ENCODE measurements at regions not wholly inside any gene's neighbourhood (a gene's known extent, or its start where the extent isn't known, plus 50 kb on each side); places are given as distances from the start of the nearest gene placed in this dataset.

DNA sequence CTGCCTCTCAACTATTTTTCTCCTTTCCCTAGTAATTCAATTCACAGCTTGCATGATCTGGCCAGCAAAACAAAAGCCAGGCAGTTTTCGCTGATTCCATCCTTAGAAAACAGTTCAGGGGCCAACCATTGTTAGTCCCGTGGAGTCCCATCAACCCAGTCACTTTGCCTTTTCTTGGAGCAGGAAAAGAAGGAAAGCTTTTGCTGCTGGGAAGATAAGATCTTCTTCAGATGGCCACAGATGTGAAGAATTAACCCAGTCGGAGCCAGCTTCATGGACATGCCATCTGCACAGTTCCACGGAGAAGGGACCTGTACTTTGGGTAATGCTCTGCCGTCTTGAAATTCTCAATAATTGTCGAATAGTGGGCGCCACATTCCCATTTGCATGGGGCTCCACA is 76.9 kb upstream of the TSHZ2 start:
- DNase-seq, result no peak
- H3K27ac ChIP-seq (ENCODE audit: insufficient read depth, low read length, poor library complexity, severe bottlenecking), result no peak overlapping the region
- H3K9me3 ChIP-seq (ENCODE audit: control insufficient read depth, low read length), result no peaks in the 10 kb centered on the region
- no peaks in the 10 kb centered on the region for H3K27me3 ChIP-seq (replicated peaks; ENCODE audit: control insufficient read depth, insufficient read depth, low read length, poor library complexity, severe bottlenecking)
- H3K36me3 ChIP-seq (ENCODE audit: control insufficient read depth, insufficient read depth, low read length), result no peaks in the 10 kb centered on the region
- H3K4me1 ChIP-seq (ENCODE audit: control insufficient read depth, insufficient read depth, low read length, poor library complexity, severe bottlenecking), result no peaks in the 10 kb centered on the region
- H3K4me3 ChIP-seq (ENCODE audit: insufficient read depth, low read depth, low read length, poor library complexity, severe bottlenecking), result no peak overlapping the region

DNA sequence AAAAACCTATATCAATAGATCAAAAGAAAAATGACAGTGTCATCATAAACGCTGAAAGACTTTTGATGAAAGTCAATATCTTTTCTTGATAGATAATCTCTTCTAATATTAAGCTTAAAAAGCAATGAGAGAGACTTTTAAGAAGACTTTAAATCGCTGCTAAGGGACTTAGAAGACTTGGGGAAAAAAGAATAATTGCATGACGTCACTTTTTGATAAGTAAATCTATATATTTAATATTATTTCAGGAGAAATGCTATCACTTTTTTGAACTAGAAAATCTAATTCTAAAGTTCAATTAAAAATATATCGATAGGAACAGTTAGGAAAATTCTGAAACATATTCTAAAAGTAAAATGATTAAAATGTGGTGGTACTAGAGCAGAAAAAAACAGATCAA is 78.7 kb upstream of the TSHZ2 start:
- no peaks in the 10 kb centered on the region for H3K27me3 ChIP-seq (replicated peaks; ENCODE audit: control insufficient read depth, insufficient read depth, low read length, poor library complexity, severe bottlenecking)
- H3K27ac ChIP-seq (ENCODE audit: insufficient read depth, low read length, poor library complexity, severe bottlenecking), result no peak overlapping the region
- no peak for DNase-seq
- H3K4me3 ChIP-seq (ENCODE audit: insufficient read depth, low read depth, low read length, poor library complexity, severe bottlenecking), result no peak overlapping the region
- no peaks in the 10 kb centered on the region for H3K36me3 ChIP-seq (ENCODE audit: control insufficient read depth, insufficient read depth, low read length)
- H3K4me1 ChIP-seq (ENCODE audit: control insufficient read depth, insufficient read depth, low read length, poor library complexity, severe bottlenecking), result no peaks in the 10 kb centered on the region
- H3K9me3 ChIP-seq (ENCODE audit: control insufficient read depth, low read length), result no peaks in the 10 kb centered on the region

DNA sequence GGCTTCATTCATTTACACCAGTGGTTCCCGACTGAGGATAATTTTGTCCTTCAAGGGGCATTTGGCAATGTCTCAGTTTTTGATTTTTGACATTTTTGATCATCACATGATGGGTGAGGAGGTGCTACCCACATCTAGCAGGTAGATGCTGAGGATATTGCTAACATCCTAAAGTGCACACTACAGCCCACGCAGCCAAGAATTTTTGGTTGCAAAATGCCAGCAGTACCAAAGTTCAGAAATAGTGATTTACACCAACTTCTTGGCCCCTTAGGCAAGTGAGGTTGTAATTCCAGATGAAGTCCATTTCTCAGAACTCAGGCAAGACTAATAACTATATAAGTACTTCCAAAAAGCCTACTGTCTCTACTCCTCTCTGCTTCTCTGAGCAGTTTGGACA is 80.1 kb upstream of the TSHZ2 start:
- Histone ChIP-seq H3K4me3 (ENCODE audit: insufficient read depth, low read depth, low read length, poor library complexity, severe bottlenecking) (no peak overlapping the region), H3K4me1 (ENCODE audit: control insufficient read depth, insufficient read depth, low read length, poor library complexity, severe bottlenecking) (no peaks in the 10 kb centered on the region), H3K9me3 (ENCODE audit: control insufficient read depth, low read length) (no peaks in the 10 kb centered on the region), H3K36me3 (ENCODE audit: control insufficient read depth, insufficient read depth, low read length) (no peaks in the 10 kb centered on the region), H3K27me3 (replicated peaks; ENCODE audit: control insufficient read depth, insufficient read depth, low read length, poor library complexity, severe bottlenecking) (no peaks in the 10 kb centered on the region), H3K27ac (ENCODE audit: insufficient read depth, low read length, poor library complexity, severe bottlenecking) (no peak overlapping the region)
- DNase-seq, result no peak

DNA sequence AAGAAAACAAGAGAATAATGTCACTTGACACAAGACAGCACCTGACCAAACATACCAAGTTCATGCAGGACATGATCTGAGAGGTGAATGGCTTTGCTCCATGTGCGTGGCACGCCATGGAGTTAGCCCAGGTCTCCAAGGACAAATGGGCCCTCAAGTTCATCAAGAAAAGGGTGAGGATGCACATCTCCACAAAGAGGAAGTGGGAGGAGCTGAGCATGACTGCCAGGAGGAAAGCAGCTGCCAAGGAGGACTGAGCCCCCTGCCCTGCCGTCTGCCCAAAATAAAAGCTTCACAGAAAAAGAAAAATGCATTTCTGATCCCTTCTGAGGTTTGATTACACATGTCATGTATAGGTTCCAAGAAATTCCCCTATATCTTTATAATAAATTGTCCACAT is 82.0 kb upstream of the TSHZ2 start:
- Histone ChIP-seq H3K4me1 (ENCODE audit: control insufficient read depth, insufficient read depth, low read length, poor library complexity, severe bottlenecking) (no peaks in the 10 kb centered on the region), H3K27ac (ENCODE audit: insufficient read depth, low read length, poor library complexity, severe bottlenecking) (no peak overlapping the region), H3K36me3 (ENCODE audit: control insufficient read depth, insufficient read depth, low read length) (no peaks in the 10 kb centered on the region), H3K9me3 (ENCODE audit: control insufficient read depth, low read length) (no peaks in the 10 kb centered on the region), H3K4me3 (ENCODE audit: insufficient read depth, low read depth, low read length, poor library complexity, severe bottlenecking) (no peak overlapping the region), H3K27me3 (replicated peaks; ENCODE audit: control insufficient read depth, insufficient read depth, low read length, poor library complexity, severe bottlenecking) (no peaks in the 10 kb centered on the region)
- DNase-seq, result no peak

DNA sequence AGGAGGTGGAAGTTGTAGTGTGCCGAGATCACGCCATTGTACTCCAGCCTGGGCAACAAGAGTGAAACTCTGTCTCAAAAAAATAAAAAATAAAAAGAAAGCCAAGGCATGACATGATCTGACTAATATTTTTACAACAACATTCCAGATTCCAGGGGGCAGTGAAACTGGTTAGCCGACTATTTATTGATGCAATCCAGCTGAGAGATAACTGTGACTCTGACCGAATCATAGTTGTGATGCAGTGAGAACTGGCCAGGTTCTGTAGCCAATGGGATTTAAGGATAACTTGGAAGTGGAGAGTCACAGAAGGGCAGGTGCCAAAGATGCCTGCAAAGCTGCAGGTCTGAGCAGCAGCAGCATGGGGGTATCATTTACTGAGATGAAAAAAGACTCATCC is 82.9 kb upstream of the TSHZ2 start:
- no peaks in the 10 kb centered on the region for H3K36me3 ChIP-seq (ENCODE audit: control insufficient read depth, insufficient read depth, low read length)
- H3K4me1 ChIP-seq (ENCODE audit: control insufficient read depth, insufficient read depth, low read length, poor library complexity, severe bottlenecking), result no peaks in the 10 kb centered on the region
- DNase-seq, result no peak
- H3K4me3 ChIP-seq (ENCODE audit: insufficient read depth, low read depth, low read length, poor library complexity, severe bottlenecking), result no peak overlapping the region
- no peak overlapping the region for H3K27ac ChIP-seq (ENCODE audit: insufficient read depth, low read length, poor library complexity, severe bottlenecking)
- no peaks in the 10 kb centered on the region for H3K9me3 ChIP-seq (ENCODE audit: control insufficient read depth, low read length)
- no peaks in the 10 kb centered on the region for H3K27me3 ChIP-seq (replicated peaks; ENCODE audit: control insufficient read depth, insufficient read depth, low read length, poor library complexity, severe bottlenecking)

DNA sequence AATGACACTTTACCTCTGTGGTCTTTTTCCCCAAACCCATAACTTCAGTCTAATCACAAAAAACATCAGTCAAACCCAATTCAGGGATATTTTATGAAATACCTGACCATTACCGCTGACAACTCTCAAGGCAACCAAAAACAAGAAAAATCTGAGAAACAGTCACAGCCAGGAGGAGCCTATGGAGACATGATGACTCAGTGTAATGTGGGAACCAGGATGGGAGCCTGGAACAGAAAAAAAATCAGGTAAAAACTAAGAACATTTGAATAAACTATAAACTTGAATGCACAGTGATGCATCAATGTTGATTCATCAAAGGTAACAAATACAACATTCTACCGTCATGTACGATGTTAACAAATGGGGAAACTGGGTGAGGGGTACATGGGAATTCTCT is 84.1 kb upstream of the TSHZ2 start:
- Histone ChIP-seq H3K4me1 (ENCODE audit: control insufficient read depth, insufficient read depth, low read length, poor library complexity, severe bottlenecking) (no peaks in the 10 kb centered on the region), H3K27ac (ENCODE audit: insufficient read depth, low read length, poor library complexity, severe bottlenecking) (no peak overlapping the region), H3K27me3 (replicated peaks; ENCODE audit: control insufficient read depth, insufficient read depth, low read length, poor library complexity, severe bottlenecking) (no peaks in the 10 kb centered on the region), H3K9me3 (ENCODE audit: control insufficient read depth, low read length) (no peaks in the 10 kb centered on the region), H3K36me3 (ENCODE audit: control insufficient read depth, insufficient read depth, low read length) (no peaks in the 10 kb centered on the region), H3K4me3 (ENCODE audit: insufficient read depth, low read depth, low read length, poor library complexity, severe bottlenecking) (no peak overlapping the region)
- DNase-seq, result no peak

DNA sequence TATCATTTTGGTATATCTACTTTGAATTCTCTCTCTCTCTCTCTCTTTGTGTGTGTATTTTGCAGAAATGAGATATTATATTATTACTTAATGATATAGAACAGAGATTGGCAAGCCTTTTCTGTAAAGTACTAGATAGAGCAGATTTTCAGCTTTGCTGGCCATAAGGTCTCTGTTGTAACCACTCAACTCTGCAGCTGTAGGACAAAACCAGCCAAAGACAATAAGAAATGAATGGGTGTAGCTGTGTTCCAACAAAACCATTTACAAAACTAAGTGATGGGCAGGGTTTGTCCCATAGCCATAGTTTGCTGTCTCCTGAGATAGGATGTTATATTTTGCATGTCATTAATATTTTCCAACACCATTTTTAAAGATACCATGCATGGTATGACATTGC is 91.2 kb upstream of the TSHZ2 start:
- H3K4me1 ChIP-seq (ENCODE audit: control insufficient read depth, insufficient read depth, low read length, poor library complexity, severe bottlenecking), result no peaks in the 10 kb centered on the region
- H3K27me3 ChIP-seq (replicated peaks; ENCODE audit: control insufficient read depth, insufficient read depth, low read length, poor library complexity, severe bottlenecking), result no peaks in the 10 kb centered on the region
- H3K4me3 ChIP-seq (ENCODE audit: insufficient read depth, low read depth, low read length, poor library complexity, severe bottlenecking), result no peak overlapping the region
- no peak for DNase-seq
- no peaks in the 10 kb centered on the region for H3K9me3 ChIP-seq (ENCODE audit: control insufficient read depth, low read length)
- H3K36me3 ChIP-seq (ENCODE audit: control insufficient read depth, insufficient read depth, low read length), result no peaks in the 10 kb centered on the region
- no peak overlapping the region for H3K27ac ChIP-seq (ENCODE audit: insufficient read depth, low read length, poor library complexity, severe bottlenecking)

DNA sequence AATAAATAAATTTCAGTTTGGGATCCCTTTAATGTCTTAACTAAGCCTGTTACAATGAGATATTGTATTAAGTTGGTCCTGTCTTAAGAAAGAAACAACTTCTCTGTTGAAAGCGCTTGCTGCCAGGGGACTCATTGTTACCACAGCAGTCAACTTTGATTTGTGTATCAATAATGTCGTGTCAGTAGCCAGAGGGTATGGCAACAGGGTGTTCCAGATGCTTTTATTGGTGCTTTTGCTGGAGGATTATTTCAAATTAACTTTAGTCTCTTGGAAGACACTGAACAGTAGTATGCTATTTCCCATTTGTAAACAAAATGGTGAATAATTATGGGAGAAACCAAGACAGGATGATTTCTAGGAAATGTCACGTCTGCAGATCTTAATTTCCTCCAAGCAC is 91.9 kb upstream of the TSHZ2 start:
- no peaks in the 10 kb centered on the region for H3K9me3 ChIP-seq (ENCODE audit: control insufficient read depth, low read length)
- no peak for DNase-seq
- no peak overlapping the region for H3K27ac ChIP-seq (ENCODE audit: insufficient read depth, low read length, poor library complexity, severe bottlenecking)
- H3K27me3 ChIP-seq (replicated peaks; ENCODE audit: control insufficient read depth, insufficient read depth, low read length, poor library complexity, severe bottlenecking), result no peaks in the 10 kb centered on the region
- H3K4me3 ChIP-seq (ENCODE audit: insufficient read depth, low read depth, low read length, poor library complexity, severe bottlenecking), result no peak overlapping the region
- H3K36me3 ChIP-seq (ENCODE audit: control insufficient read depth, insufficient read depth, low read length), result no peaks in the 10 kb centered on the region
- H3K4me1 ChIP-seq (ENCODE audit: control insufficient read depth, insufficient read depth, low read length, poor library complexity, severe bottlenecking), result no peaks in the 10 kb centered on the region

DNA sequence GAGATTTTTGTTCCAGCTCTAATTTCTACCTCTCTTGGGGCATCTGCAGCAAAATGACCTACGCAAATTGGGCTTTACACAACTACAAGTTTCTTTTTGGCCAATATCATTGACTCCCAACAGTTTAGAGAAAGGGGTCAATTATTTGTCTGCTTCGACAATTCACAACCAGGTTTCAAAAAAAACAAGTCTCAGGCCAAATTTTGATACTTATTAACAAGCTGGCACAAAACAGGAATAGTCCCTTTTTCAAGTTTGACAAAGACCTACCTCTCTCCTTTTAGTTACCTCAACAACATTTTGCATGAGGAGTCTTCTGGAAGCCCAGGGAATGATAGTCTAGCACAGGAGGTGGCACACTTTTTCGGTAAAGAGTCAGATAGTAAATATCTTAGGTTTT is 97.9 kb upstream of the TSHZ2 start:
- Histone ChIP-seq H3K9me3 (ENCODE audit: control insufficient read depth, low read length) (no peaks in the 10 kb centered on the region), H3K27me3 (replicated peaks; ENCODE audit: control insufficient read depth, insufficient read depth, low read length, poor library complexity, severe bottlenecking) (no peaks in the 10 kb centered on the region), H3K4me3 (ENCODE audit: insufficient read depth, low read depth, low read length, poor library complexity, severe bottlenecking) (no peak overlapping the region), H3K36me3 (ENCODE audit: control insufficient read depth, insufficient read depth, low read length) (no peaks in the 10 kb centered on the region), H3K27ac (ENCODE audit: insufficient read depth, low read length, poor library complexity, severe bottlenecking) (no peak overlapping the region), H3K4me1 (ENCODE audit: control insufficient read depth, insufficient read depth, low read length, poor library complexity, severe bottlenecking) (no peaks in the 10 kb centered on the region)
- DNase-seq, result no peak

DNA sequence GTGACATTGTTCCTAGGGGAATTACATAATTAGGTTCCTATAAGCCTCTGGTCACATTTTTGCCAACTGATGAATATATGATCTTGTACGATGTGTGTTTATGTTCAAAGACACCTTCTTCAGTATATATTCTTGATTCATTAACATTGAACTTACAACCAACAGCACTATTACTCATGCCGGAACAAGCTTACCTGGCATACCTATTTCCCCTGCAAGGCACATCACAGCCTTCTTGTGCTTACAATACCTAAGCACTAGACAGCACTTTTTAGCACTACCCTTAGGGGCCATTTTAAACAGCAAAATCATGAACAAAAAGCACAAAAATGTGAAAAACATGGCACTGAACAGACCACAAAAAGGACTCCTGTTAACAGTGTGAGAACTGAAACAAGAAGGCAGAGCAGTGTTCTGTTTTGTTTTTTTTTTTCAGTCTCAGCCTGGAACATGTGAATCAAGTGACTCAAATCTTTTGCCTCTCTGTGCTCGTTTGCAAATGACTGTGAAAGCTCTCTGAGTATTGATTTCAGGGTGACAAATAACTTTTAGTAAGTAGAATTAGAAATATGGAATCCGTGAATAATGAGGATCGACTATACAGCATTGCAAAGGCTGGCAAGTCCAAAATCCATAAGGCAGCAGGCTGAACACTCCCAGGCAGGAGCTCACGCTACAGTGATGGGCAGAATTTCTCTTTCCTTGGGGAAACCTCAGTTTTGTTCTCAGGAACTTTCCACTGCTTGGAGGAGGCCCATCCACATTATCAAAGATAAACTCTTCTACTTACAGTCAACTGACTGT is 102.3 kb upstream of the TSHZ2 start:
- Histone ChIP-seq H3K27me3 (replicated peaks; ENCODE audit: control insufficient read depth, insufficient read depth, low read length, poor library complexity, severe bottlenecking) (no peaks in the 10 kb centered on the region), H3K9me3 (ENCODE audit: control insufficient read depth, low read length) (no peaks in the 10 kb centered on the region), H3K4me1 (ENCODE audit: control insufficient read depth, insufficient read depth, low read length, poor library complexity, severe bottlenecking) (no peaks in the 10 kb centered on the region), H3K36me3 (ENCODE audit: control insufficient read depth, insufficient read depth, low read length) (no peaks in the 10 kb centered on the region), H3K4me3 (ENCODE audit: insufficient read depth, low read depth, low read length, poor library complexity, severe bottlenecking) (no peak overlapping the region), H3K27ac (ENCODE audit: insufficient read depth, low read length, poor library complexity, severe bottlenecking) (no peak overlapping the region)
- DNase-seq, result no peak
